ENCODE measurements at regions not wholly inside any gene's neighbourhood (a gene's known extent, or its start where the extent isn't known, plus 50 kb on each side); places are given as distances from the start of the nearest gene placed in this dataset.

- no peak for TF ChIP-seq CTCF (IDR thresholded peaks at IDR 0.05)
- DNase-seq (ENCODE audit: low spot score) (peak; percentile 90), ATAC-seq (ENCODE audit: low FRiP score) (peak; percentile 38)
Observed at GRCh38 chr12:124512667-124513296, 54.6 kb downstream of the NCOR2 start.

GRCh38 chr12:124511259-124511985 lies 56.0 kb downstream of the NCOR2 start:
- TF ChIP-seq CTCF (IDR thresholded peaks at IDR 0.05) = no peak
- ATAC-seq (ENCODE audit: low FRiP score) = no peak
- DNase-seq (ENCODE audit: low spot score) = no peak

- ATAC-seq (ENCODE audit: low FRiP score) = no peak
Observed at GRCh38 chr12:124510301-124510970, 57.0 kb downstream of the NCOR2 start.

GRCh38 chr12:124509676-124510300 lies 57.6 kb downstream of the NCOR2 start:
- no peak for DNase-seq (ENCODE audit: low spot score)
- ATAC-seq (ENCODE audit: low FRiP score) = peak; percentile 5
- TF ChIP-seq CTCF (IDR thresholded peaks at IDR 0.05) = no peak

More at GRCh38 chr12:124510301-124510970, 57.0 kb downstream of the NCOR2 start:
- TF ChIP-seq CTCF (IDR thresholded peaks at IDR 0.05) = no peak
- no peak for DNase-seq (ENCODE audit: low spot score)

GRCh38 chr12:124509300-124509675 lies 58.1 kb downstream of the NCOR2 start:
- DNase-seq (ENCODE audit: low spot score) = no peak
- TF ChIP-seq CTCF (IDR thresholded peaks at IDR 0.05) = no peak
- no peak for ATAC-seq (ENCODE audit: low FRiP score)

- no peak for ATAC-seq (ENCODE audit: low FRiP score)
- no peak for DNase-seq (ENCODE audit: low spot score)
Observed at GRCh38 chr12:124508381-124509079, 58.9 kb downstream of the NCOR2 start.

More at GRCh38 chr12:124508381-124509079, 58.9 kb downstream of the NCOR2 start:
- TF ChIP-seq CTCF (IDR thresholded peaks at IDR 0.05) = no peak

Data from omental fat pad (tissue), 3 donors.